ENCODE measurements at regions not wholly inside any gene's neighbourhood (a gene's known extent, or its start where the extent isn't known, plus 50 kb on each side); places are given as distances from the start of the nearest gene placed in this dataset.

GRCh38 chr6:4356899-4357659 lies 221.7 kb upstream of the ECI2 start:
- Mint-ChIP-seq H3K4me1 (ENCODE audit: unreplicated experiment) (no peaks in the 10 kb centered on the region), H3K9me3 (ENCODE audit: unreplicated experiment) (no peaks in the 10 kb centered on the region), H3K27ac (ENCODE audit: unreplicated experiment) (no peak overlapping the region), H3K4me3 (ENCODE audit: unreplicated experiment) (no peak overlapping the region), H3K27me3 (ENCODE audit: unreplicated experiment) (no peaks in the 10 kb centered on the region), H3K36me3 (ENCODE audit: low read depth, unreplicated experiment) (no peaks in the 10 kb centered on the region)
- no peak for TF ChIP-seq CTCF (IDR thresholded peaks at IDR 0.05; ENCODE audit: unreplicated experiment)
- DNase-seq (ENCODE audit: low spot score) = no peak

- DNase-seq (ENCODE audit: low spot score) = no peak
- Mint-ChIP-seq H3K27ac (ENCODE audit: unreplicated experiment) (no peak overlapping the region), H3K4me3 (ENCODE audit: unreplicated experiment) (no peak overlapping the region), H3K27me3 (ENCODE audit: unreplicated experiment) (peaks cover 7% of the 10 kb centered on the region), H3K9me3 (ENCODE audit: unreplicated experiment) (no peaks in the 10 kb centered on the region), H3K4me1 (ENCODE audit: unreplicated experiment) (peaks cover 6% of the 10 kb centered on the region), H3K36me3 (ENCODE audit: low read depth, unreplicated experiment) (no peaks in the 10 kb centered on the region)
- TF ChIP-seq CTCF (IDR thresholded peaks at IDR 0.05; ENCODE audit: unreplicated experiment) = no peak
Measured at GRCh38 chr6:4355241-4355640, 219.9 kb upstream of the ECI2 start.

DNA sequence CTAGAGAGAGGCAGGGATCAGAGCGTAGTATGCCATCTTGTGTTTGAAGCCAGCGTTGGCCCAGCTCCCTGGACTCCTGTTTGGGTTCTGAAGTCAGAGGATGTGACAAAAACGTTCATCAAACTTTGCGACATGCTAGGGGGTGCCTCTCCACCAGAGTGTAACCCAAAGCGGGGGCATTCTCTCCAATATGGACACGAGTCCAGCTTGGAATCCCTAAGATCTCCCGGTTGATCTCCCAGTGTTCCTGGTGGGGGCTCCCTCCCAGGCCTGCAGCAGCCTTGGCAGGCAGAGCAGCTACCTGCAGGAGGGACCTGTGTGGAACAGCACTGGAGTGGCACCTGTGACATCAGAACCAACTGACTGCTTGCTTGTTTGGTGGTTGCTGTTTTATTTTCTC lies 218.8 kb upstream of the ECI2 start:
- no peak for DNase-seq (ENCODE audit: low spot score)
- H3K27ac Mint-ChIP-seq (ENCODE audit: unreplicated experiment) = no peak overlapping the region
- H3K4me3 Mint-ChIP-seq (ENCODE audit: unreplicated experiment) = no peak overlapping the region
- H3K27me3 Mint-ChIP-seq (ENCODE audit: unreplicated experiment) = peaks cover 7% of the 10 kb centered on the region
- H3K36me3 Mint-ChIP-seq (ENCODE audit: low read depth, unreplicated experiment) = no peaks in the 10 kb centered on the region
- peaks cover 6% of the 10 kb centered on the region for H3K4me1 Mint-ChIP-seq (ENCODE audit: unreplicated experiment)
- H3K9me3 Mint-ChIP-seq (ENCODE audit: unreplicated experiment) = no peaks in the 10 kb centered on the region
- no peak for TF ChIP-seq CTCF (IDR thresholded peaks at IDR 0.05; ENCODE audit: unreplicated experiment)

- DNase-seq (ENCODE audit: low spot score) = no peak
- no peak for TF ChIP-seq CTCF (IDR thresholded peaks at IDR 0.05; ENCODE audit: unreplicated experiment)
- Mint-ChIP-seq H3K4me1 (ENCODE audit: unreplicated experiment) (peaks cover 6% of the 10 kb centered on the region), H3K27me3 (ENCODE audit: unreplicated experiment) (peaks cover 7% of the 10 kb centered on the region), H3K27ac (ENCODE audit: unreplicated experiment) (no peak overlapping the region), H3K4me3 (ENCODE audit: unreplicated experiment) (no peak overlapping the region), H3K36me3 (ENCODE audit: low read depth, unreplicated experiment) (no peaks in the 10 kb centered on the region), H3K9me3 (ENCODE audit: unreplicated experiment) (no peaks in the 10 kb centered on the region)
Measured at GRCh38 chr6:4352731-4353130, 217.4 kb upstream of the ECI2 start.

GRCh38 chr6:4352322-4352669 lies 216.9 kb upstream of the ECI2 start:
- no peaks in the 10 kb centered on the region for H3K9me3 Mint-ChIP-seq (ENCODE audit: unreplicated experiment)
- no peak for TF ChIP-seq CTCF (IDR thresholded peaks at IDR 0.05; ENCODE audit: unreplicated experiment)
- H3K27me3 Mint-ChIP-seq (ENCODE audit: unreplicated experiment) = peaks cover 7% of the 10 kb centered on the region
- no peak overlapping the region for H3K4me3 Mint-ChIP-seq (ENCODE audit: unreplicated experiment)
- H3K4me1 Mint-ChIP-seq (ENCODE audit: unreplicated experiment) = peaks cover 6% of the 10 kb centered on the region
- DNase-seq (ENCODE audit: low spot score) = no peak
- no peak overlapping the region for H3K27ac Mint-ChIP-seq (ENCODE audit: unreplicated experiment)
- H3K36me3 Mint-ChIP-seq (ENCODE audit: low read depth, unreplicated experiment) = no peaks in the 10 kb centered on the region

Data from endothelial cell (in vitro differentiated cells).